SK-N-SH (cell line): ENCODE measurements at regions not wholly inside any gene's neighbourhood (a gene's known extent, or its start where the extent isn't known, plus 50 kb on each side); places are given as distances from the start of the nearest gene placed in this dataset.

Source experiments
- CTCF ChIA-PET: fragments of 300-600, 350-600 bp; formaldehyde crosslinking; extraction: SDS; loops from one replicate; lab custom pipeline; 2021; lab: Yijun Ruan, JAX
- POLR2A ChIA-PET: fragments of 350-600 bp; sonication (Branson Sonifier 250); formaldehyde crosslinking; extraction: SDS; loops from one replicate; lab custom pipeline; 2020; ENCODE audit warnings: antibody characterized with exemption, inconsistent platforms; lab: Yijun Ruan, JAX
- DNase-seq: peaks from one replicate; pipeline ENCODE4 v3.0.0; 2012
- H2AFZ ChIP-seq: fragments of 200-600 bp; sonication (generic); 2 replicates; pipeline ENCODE4 v1.8.1; 2016; ENCODE audit warnings: antibody characterized with exemption, mild to moderate bottlenecking, low read depth
- H3F3A ChIP-seq: fragments of 200-600 bp; sonication (generic); replicated peaks from 2 replicates; pipeline ENCODE3; 2016; ENCODE audit warnings: antibody characterized with exemption, mild to moderate bottlenecking; ENCODE audit not compliant: insufficient read depth
- H3K27ac ChIP-seq, 2 experiments: fragments of 200-500 bp in 1 of 2; fragments of 200-600 bp in 1 of 2; sonication (Bioruptor generic) in 1 of 2; sonication (generic), shearing (Covaris generic) in 1 of 2; 2 replicates each; pipeline versions ENCODE4 v1.5.1 to v1.6.1; 2014 to 2016; ENCODE audit warnings: low read depth in 2 of 2, inconsistent platforms in 1 of 2, low read length in 1 of 2, mild to moderate bottlenecking in 1 of 2, mixed read lengths in 1 of 2
- H3K27me3 ChIP-seq: fragments of 200-600 bp; sonication (generic), shearing (Covaris generic); 2 replicates; pipeline ENCODE4 v1.6.1; 2016; ENCODE audit warnings: mixed run types; ENCODE audit not compliant: insufficient read depth
- H3K36me3 ChIP-seq, 2 experiments: fragments of 200-500 bp in 1 of 2; fragments of 200-600 bp in 1 of 2; sonication (Bioruptor generic) in 1 of 2; sonication (generic) in 1 of 2; replicated peaks in 1 of 2; 2 replicates each; pipeline versions ENCODE3 to v1.5.1; 2014 to 2016; ENCODE audit warnings: low read length in 1 of 2, mild to moderate bottlenecking in 1 of 2; ENCODE audit not compliant: insufficient read depth in 2 of 2, control insufficient read depth in 1 of 2
- H3K4me1 ChIP-seq, 2 experiments: fragments of 200-500 bp in 1 of 2; fragments of 200-600 bp in 1 of 2; sonication (Bioruptor generic) in 1 of 2; sonication (generic), shearing (Covaris generic) in 1 of 2; 2 replicates each; pipeline versions ENCODE4 v1.5.1 to v1.6.1; 2014 to 2016; ENCODE audit warnings: low read depth in 1 of 2, low read length in 1 of 2, mixed run types in 1 of 2; ENCODE audit not compliant: insufficient read depth in 2 of 2, control insufficient read depth in 1 of 2
- H3K4me2 ChIP-seq: fragments of 200-600 bp; sonication (generic), shearing (Covaris generic); 2 replicates; pipeline ENCODE4 v1.6.1; 2017; ENCODE audit warnings: mixed run types
- H3K4me3 ChIP-seq, 2 experiments: fragments of 200-500 bp in 1 of 2; fragments of 200-600 bp in 1 of 2; sonication (Bioruptor generic) in 1 of 2; sonication (generic), shearing (Covaris generic) in 1 of 2; 2 replicates each; pipeline versions ENCODE4 v1.5.1 to v1.8.1; 2014 to 2016; ENCODE audit warnings: low read depth in 2 of 2, inconsistent platforms in 1 of 2, low read length in 1 of 2, mild to moderate bottlenecking in 1 of 2, mixed read lengths in 1 of 2, moderate library complexity in 1 of 2
- H3K79me2 ChIP-seq: fragments of 200-600 bp; sonication (generic); 2 replicates; pipeline ENCODE4 v1.8.1; 2017; ENCODE audit warnings: mild to moderate bottlenecking; ENCODE audit not compliant: insufficient read depth
- H3K9ac ChIP-seq: fragments of 200-600 bp; sonication (generic); 2 replicates; pipeline ENCODE4 v1.6.1; 2017; ENCODE audit warnings: mixed run types
- H3K9me2 ChIP-seq: fragments of 200-600 bp; sonication (generic); 2 replicates; pipeline ENCODE4 v1.6.1; 2017; ENCODE audit warnings: mixed run types
- H3K9me3 ChIP-seq: fragments of 200-600 bp; sonication (generic); 2 replicates; pipeline ENCODE4 v1.6.1; 2017; ENCODE audit warnings: mixed run types, mild to moderate bottlenecking, moderate library complexity
- H4K20me1 ChIP-seq: fragments of 200-600 bp; sonication (generic); 2 replicates; pipeline ENCODE4 v1.6.1; 2017; ENCODE audit warnings: mild to moderate bottlenecking, mixed run types; ENCODE audit not compliant: insufficient read depth
- ELF1 ChIP-seq: IDR thresholded peaks from 2 replicates; pipeline ENCODE4 v1.4.0; 2012
- IRF3 ChIP-seq: fragments of 150-350 bp; IDR thresholded peaks from 2 replicates; pipeline ENCODE4 v1.6.1; 2016; ENCODE audit warnings: mild to moderate bottlenecking, low read depth, low read length
- JUND ChIP-seq: IDR thresholded peaks from 2 replicates; pipeline ENCODE4 v1.4.0; 2012
- REST ChIP-seq: IDR thresholded peaks from 2 replicates; pipeline ENCODE4 v1.6.1; 2012; ENCODE audit warnings: mild to moderate bottlenecking, low read depth, low read length, moderate library complexity
- RFX5 ChIP-seq: IDR thresholded peaks from 2 replicates; pipeline ENCODE4 v1.6.1; 2012; ENCODE audit warnings: mild to moderate bottlenecking, improper control_type of control experiment, low read length
- RXRA ChIP-seq: IDR thresholded peaks from 2 replicates; pipeline ENCODE4 v1.4.0; 2012; ENCODE audit warnings: low read depth, mild to moderate bottlenecking, borderline replicate concordance
- SIN3A ChIP-seq: IDR thresholded peaks from 2 replicates; pipeline ENCODE4 v1.6.1; 2012; ENCODE audit warnings: low read depth, mild to moderate bottlenecking, low read length, moderate library complexity, borderline replicate concordance
- WGBS: methylation state at CpG from one replicate; pipeline ENCODE4 v1.1.6; 2017; ENCODE audit warnings: low lambda C conversion rate; 5-methylcytosine and 5-hydroxymethylcytosine counted together
- TF ChIP-seq, protein P1 (sequence below): fragments of 200-600 bp; sonication (generic); IDR thresholded peaks from 2 replicates; pipeline ENCODE4 v1.6.1; 2017; ENCODE audit warnings: antibody characterized with exemption, mild to moderate bottlenecking, moderate library complexity
- TF ChIP-seq, protein P2 (sequence below): IDR thresholded peaks from 2 replicates; pipeline ENCODE4 v1.4.0; 2012; ENCODE audit warnings: low read depth, borderline replicate concordance

- H3K4me1 ChIP-seq: no peaks in the 10 kb centered on the region; a peak in 1 of 4 replicates
- CTCF ChIA-PET: interaction anchor here (0.8 to 1.1 kb wide), 2 partner anchors 20 to 315 kb away, joined by 3 read pairs; no protein-coding TSS in a partner anchor
- no peak for DNase-seq
- H3K9me2 ChIP-seq: no peaks in the 10 kb centered on the region
- POLR2A ChIA-PET: no interaction called here
- no peaks in the 10 kb centered on the region for H3K79me2 ChIP-seq
- TF ChIP-seq, protein P1, sequence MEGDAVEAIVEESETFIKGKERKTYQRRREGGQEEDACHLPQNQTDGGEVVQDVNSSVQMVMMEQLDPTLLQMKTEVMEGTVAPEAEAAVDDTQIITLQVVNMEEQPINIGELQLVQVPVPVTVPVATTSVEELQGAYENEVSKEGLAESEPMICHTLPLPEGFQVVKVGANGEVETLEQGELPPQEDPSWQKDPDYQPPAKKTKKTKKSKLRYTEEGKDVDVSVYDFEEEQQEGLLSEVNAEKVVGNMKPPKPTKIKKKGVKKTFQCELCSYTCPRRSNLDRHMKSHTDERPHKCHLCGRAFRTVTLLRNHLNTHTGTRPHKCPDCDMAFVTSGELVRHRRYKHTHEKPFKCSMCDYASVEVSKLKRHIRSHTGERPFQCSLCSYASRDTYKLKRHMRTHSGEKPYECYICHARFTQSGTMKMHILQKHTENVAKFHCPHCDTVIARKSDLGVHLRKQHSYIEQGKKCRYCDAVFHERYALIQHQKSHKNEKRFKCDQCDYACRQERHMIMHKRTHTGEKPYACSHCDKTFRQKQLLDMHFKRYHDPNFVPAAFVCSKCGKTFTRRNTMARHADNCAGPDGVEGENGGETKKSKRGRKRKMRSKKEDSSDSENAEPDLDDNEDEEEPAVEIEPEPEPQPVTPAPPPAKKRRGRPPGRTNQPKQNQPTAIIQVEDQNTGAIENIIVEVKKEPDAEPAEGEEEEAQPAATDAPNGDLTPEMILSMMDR: no peak
- no peak for TF ChIP-seq RXRA
- WGBS: 36% methylated on average over 1 of the region's 1 CpG
- no peaks in the 10 kb centered on the region for H3K9me3 ChIP-seq
- H2AFZ ChIP-seq: no peak overlapping the region
- no peak overlapping the region for H3K4me3 ChIP-seq
- H3K27ac ChIP-seq: no peak overlapping the region
- H3F3A ChIP-seq: no peaks in the 10 kb centered on the region
- no peaks in the 10 kb centered on the region for H4K20me1 ChIP-seq
- H3K9ac ChIP-seq: no peak overlapping the region
- H3K36me3 ChIP-seq: no peaks in the 10 kb centered on the region
- H3K4me2 ChIP-seq: no peak overlapping the region
- H3K27me3 ChIP-seq: peaks cover 10% of the 10 kb centered on the region; the same call in 1 of the 2 replicates
Measured at GRCh38 chr14:55761651-55762050, 181.6 kb downstream of the KTN1 start.

DNA sequence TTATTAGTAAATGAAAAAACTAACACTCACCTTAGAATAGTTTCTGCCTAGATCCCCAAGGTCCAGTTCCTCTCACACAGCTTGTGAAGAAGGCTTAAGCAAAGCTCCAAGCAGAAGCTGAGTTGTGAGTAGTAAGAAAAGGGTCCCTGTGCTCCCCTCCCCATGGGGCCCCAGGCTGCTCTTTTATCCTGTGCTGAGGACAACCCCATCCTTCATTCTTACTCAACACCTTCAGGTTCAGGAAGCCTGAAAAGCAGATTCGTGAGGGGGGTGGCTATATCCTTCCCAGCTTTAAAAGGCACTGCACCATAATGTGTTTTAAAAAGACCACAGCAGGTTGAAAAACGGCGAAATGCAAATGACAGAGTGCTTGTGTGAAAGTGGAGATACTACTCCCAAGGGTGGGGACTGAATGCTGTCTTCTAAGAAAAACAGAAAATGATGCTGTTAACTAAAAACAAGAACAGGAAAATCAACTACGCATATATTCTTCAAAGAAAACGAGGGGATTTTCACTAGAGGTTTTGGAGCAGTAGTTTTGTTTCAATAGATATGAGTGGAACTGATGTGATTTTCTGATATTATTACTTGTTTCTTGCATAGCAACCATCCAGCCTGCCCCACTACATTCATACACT, 182.7 kb downstream of the KTN1 start:
- no peak overlapping the region for H3K4me3 ChIP-seq
- peaks cover 10% of the 10 kb centered on the region; the same call in 1 of the 2 replicates for H3K27me3 ChIP-seq
- H3K9ac ChIP-seq: no peak overlapping the region
- H3F3A ChIP-seq: no peaks in the 10 kb centered on the region
- no peaks in the 10 kb centered on the region for H4K20me1 ChIP-seq
- no peaks in the 10 kb centered on the region; a peak in 1 of 4 replicates for H3K4me1 ChIP-seq
- CTCF ChIA-PET: interaction anchor here (0.8 to 1.1 kb wide), 2 partner anchors 18 to 316 kb away, joined by 3 read pairs; no protein-coding TSS in a partner anchor
- POLR2A ChIA-PET: no interaction called here
- H3K9me2 ChIP-seq: no peaks in the 10 kb centered on the region
- no peaks in the 10 kb centered on the region for H3K9me3 ChIP-seq
- TF ChIP-seq, protein P2, sequence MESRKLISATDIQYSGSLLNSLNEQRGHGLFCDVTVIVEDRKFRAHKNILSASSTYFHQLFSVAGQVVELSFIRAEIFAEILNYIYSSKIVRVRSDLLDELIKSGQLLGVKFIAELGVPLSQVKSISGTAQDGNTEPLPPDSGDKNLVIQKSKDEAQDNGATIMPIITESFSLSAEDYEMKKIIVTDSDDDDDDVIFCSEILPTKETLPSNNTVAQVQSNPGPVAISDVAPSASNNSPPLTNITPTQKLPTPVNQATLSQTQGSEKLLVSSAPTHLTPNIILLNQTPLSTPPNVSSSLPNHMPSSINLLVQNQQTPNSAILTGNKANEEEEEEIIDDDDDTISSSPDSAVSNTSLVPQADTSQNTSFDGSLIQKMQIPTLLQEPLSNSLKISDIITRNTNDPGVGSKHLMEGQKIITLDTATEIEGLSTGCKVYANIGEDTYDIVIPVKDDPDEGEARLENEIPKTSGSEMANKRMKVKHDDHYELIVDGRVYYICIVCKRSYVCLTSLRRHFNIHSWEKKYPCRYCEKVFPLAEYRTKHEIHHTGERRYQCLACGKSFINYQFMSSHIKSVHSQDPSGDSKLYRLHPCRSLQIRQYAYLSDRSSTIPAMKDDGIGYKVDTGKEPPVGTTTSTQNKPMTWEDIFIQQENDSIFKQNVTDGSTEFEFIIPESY: no peak
- TF ChIP-seq SIN3A (no peak), RFX5 (no peak), RXRA (no peak), ELF1 (no peak), IRF3 (no peak), JUND (no peak), REST (no peak)
- TF ChIP-seq, all 33 proteins: peak for 0
- Histone ChIP-seq H3K36me3 (no peaks in the 10 kb centered on the region), H3K79me2 (no peaks in the 10 kb centered on the region), H2AFZ (no peak overlapping the region), H3K27ac (no peak overlapping the region), H3K4me2 (no peak overlapping the region)
- 22% methylated on average over 5 of the region's 5 CpGs for WGBS
- DNase-seq: no peak
